ENCODE measurements at regions not wholly inside any gene's neighbourhood (a gene's known extent, or its start where the extent isn't known, plus 50 kb on each side); places are given as distances from the start of the nearest gene placed in this dataset.

DNA sequence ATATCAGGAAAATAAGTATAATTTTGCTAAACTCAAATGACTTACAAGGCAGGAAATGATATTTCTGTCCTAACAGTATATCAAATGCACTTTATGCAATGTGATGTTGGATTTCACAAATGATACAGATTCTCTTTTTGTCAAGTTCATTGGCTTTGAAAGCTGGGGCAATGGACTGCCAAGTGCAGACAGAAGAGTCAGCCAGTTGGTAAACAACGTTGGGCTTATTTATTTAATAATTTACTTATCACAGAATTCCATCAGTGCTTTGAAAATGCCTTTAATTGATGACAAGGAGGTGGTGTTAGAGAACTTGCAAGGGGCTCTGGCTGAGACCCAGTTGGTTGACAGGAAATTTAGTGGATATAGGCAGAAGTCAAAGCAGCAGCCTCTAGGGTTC, 79.9 kb upstream of the ADGRG2 start:
- no peaks in the 10 kb centered on the region for H3K36me3 ChIP-seq
- DNase-seq: no peak
- H3K4me1 ChIP-seq: no peaks in the 10 kb centered on the region
- no peaks in the 10 kb centered on the region for H3K27me3 ChIP-seq (ENCODE audit: low read depth)
- H3K27ac ChIP-seq (replicated peaks): no peak overlapping the region
- intact Hi-C loops (cut with micrococcal nuclease): no loop called here
- H3K4me3 ChIP-seq: no peak overlapping the region
- H3K9me3 ChIP-seq (replicated peaks): no peaks in the 10 kb centered on the region
- TF ChIP-seq, protein P1, sequence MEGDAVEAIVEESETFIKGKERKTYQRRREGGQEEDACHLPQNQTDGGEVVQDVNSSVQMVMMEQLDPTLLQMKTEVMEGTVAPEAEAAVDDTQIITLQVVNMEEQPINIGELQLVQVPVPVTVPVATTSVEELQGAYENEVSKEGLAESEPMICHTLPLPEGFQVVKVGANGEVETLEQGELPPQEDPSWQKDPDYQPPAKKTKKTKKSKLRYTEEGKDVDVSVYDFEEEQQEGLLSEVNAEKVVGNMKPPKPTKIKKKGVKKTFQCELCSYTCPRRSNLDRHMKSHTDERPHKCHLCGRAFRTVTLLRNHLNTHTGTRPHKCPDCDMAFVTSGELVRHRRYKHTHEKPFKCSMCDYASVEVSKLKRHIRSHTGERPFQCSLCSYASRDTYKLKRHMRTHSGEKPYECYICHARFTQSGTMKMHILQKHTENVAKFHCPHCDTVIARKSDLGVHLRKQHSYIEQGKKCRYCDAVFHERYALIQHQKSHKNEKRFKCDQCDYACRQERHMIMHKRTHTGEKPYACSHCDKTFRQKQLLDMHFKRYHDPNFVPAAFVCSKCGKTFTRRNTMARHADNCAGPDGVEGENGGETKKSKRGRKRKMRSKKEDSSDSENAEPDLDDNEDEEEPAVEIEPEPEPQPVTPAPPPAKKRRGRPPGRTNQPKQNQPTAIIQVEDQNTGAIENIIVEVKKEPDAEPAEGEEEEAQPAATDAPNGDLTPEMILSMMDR (IDR thresholded peaks at IDR 0.05; ENCODE audit: borderline replicate concordance): no peak

DNA sequence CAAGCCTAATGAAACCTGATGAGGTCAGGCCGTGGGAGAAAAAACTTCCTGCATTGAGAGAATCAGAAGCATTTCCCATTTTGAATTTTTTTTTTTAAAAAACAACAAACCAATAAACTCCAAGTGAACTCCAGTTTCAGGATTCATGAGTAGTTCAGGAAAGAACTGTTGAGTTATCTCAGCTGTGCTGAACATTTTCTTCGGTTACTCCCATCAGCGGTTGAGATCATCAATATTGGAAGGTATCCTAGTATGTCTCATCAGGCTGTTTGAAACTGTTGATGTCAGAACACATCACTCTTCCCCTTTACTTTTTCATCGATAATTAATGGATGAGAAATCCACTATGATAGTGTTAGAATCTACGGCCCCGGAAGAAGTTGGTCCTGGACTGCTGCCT, 82.4 kb upstream of the ADGRG2 start:
- Histone ChIP-seq H3K27me3 (ENCODE audit: low read depth) (no peaks in the 10 kb centered on the region), H3K9me3 (replicated peaks) (no peaks in the 10 kb centered on the region), H3K36me3 (no peaks in the 10 kb centered on the region), H3K4me1 (no peaks in the 10 kb centered on the region), H3K4me3 (no peak overlapping the region), H3K27ac (replicated peaks) (no peak overlapping the region)
- intact Hi-C loops (cut with micrococcal nuclease): no loop called here
- DNase-seq: no peak
- TF ChIP-seq, protein P1 (IDR thresholded peaks at IDR 0.05; ENCODE audit: borderline replicate concordance): no peak

DNA sequence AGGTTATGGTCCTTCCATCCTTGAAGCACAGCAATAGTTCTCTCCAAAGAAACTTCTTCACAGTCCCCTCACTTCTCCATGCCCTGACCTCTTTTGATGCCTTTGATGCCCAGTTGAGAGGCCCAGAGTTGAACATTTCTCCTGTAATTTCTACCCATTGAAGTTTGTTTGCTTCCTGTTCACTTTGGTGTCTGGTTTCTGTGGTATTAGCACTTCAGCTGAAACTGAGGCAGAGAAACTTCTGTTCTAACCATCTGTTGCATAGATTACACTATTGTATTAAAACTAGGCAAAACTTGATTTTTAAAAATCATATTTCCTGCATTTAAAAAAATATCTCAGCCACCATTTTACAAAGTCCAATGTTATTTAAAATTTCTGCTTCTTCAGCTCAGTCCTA, 89.8 kb upstream of the ADGRG2 start:
- intact Hi-C loops (cut with micrococcal nuclease): no loop called here

DNA sequence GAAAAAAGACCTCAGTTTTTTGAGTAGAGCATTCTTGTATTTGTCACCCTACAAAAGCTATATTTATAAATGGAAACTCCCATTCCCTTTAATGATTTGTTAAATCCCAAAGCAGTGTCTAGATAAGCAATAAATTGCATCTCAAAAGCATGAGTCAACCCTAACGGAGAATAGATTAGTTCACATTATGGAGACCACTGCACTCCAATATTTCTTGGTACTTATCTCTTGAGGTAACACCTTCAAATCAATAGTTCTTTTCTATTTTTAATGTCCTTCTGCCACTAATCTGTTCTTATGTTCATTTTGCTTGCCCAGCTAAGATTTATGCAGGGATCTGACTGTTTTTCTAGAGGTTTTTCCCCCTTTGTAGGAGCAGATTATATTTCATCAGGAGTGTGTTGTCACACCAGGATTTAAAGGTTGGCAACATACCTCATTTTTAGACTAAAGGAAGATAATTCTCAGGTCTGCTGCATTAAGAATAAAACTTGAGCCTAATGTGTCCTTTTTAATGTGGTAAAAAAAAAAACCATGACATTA, 91.4 kb upstream of the ADGRG2 start:
- H3K4me3 ChIP-seq: no peak overlapping the region
- no peaks in the 10 kb centered on the region for H3K9me3 ChIP-seq (replicated peaks)
- DNase-seq: no peak
- no peaks in the 10 kb centered on the region for H3K36me3 ChIP-seq
- TF ChIP-seq, protein P1 (IDR thresholded peaks at IDR 0.05; ENCODE audit: borderline replicate concordance): no peak
- H3K4me1 ChIP-seq: no peaks in the 10 kb centered on the region
- H3K27ac ChIP-seq (replicated peaks): no peak overlapping the region
- H3K27me3 ChIP-seq (ENCODE audit: low read depth): no peaks in the 10 kb centered on the region
- intact Hi-C loops (cut with micrococcal nuclease): no loop called here

More for the DNA sequence above, 89.8 kb upstream of the ADGRG2 start:
- H3K27me3 ChIP-seq (ENCODE audit: low read depth): no peaks in the 10 kb centered on the region
- no peak for DNase-seq
- H3K27ac ChIP-seq (replicated peaks): no peak overlapping the region
- no peaks in the 10 kb centered on the region for H3K9me3 ChIP-seq (replicated peaks)
- no peak overlapping the region for H3K4me3 ChIP-seq
- no peaks in the 10 kb centered on the region for H3K36me3 ChIP-seq
- TF ChIP-seq, protein P1 (IDR thresholded peaks at IDR 0.05; ENCODE audit: borderline replicate concordance): no peak
- H3K4me1 ChIP-seq: no peaks in the 10 kb centered on the region

DNA sequence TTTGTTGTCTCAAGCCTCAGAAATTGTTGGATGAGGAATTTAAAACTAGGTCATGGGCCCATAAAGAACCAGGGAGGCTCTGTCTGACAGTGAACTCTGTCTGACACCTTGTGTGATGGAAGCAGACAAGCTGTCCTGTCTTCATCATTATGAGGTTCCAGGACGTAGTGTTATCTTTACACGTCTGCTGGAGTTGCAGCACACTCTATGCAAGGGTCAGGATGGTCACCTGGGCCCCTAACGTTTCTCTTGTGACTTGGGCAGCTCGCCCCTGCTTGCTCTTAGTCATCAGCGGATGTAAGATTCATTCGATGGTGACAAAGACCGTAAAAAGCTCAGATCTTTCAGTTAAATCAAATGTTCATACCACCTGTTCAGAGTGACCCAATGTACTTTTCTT, 92.0 kb upstream of the ADGRG2 start:
- Histone ChIP-seq H3K4me1 (no peaks in the 10 kb centered on the region), H3K27ac (replicated peaks) (no peak overlapping the region), H3K36me3 (no peaks in the 10 kb centered on the region), H3K4me3 (no peak overlapping the region), H3K27me3 (ENCODE audit: low read depth) (no peaks in the 10 kb centered on the region), H3K9me3 (replicated peaks) (no peaks in the 10 kb centered on the region)
- intact Hi-C loops (cut with micrococcal nuclease): no loop called here
- no peak for DNase-seq
- TF ChIP-seq, protein P1 (IDR thresholded peaks at IDR 0.05; ENCODE audit: borderline replicate concordance): no peak
